GM12878 (cell line): ENCODE measurements at regions not wholly inside any gene's neighbourhood (a gene's known extent, or its start where the extent isn't known, plus 50 kb on each side); places are given as distances from the start of the nearest gene placed in this dataset.

Experiments
- ATAC-seq: fragments of 200-7000 bp; cut with Tn5 transposase; 3 replicates; pipeline ENCODE4 v1.9.1; 2020; ENCODE audit warnings: mild to moderate bottlenecking, moderate library complexity
- BruUV-seq: library from RNA; stranded (reverse); fragments of 400-500 nt; replicated peaks from 2 replicates; lab custom pipeline; 2021; lab: Mats Ljungman, UMichigan
- CTCF ChIA-PET: fragments of 300-600 bp; sonication (Branson Sonifier 250); formaldehyde crosslinking; extraction: SDS; loops from one replicate; lab custom pipeline; 2021; ENCODE audit warnings: inconsistent platforms; lab: Yijun Ruan, JAX
- POLR2A ChIA-PET: fragments of 350-600 bp; formaldehyde crosslinking; extraction: SDS; loops from one replicate; lab custom pipeline; 2021; ENCODE audit warnings: inconsistent platforms; lab: Charles Lee
- RAD21 ChIA-PET: fragments of 300-600 bp; sonication (Branson Sonifier 250); formaldehyde crosslinking; loops from one replicate; lab custom pipeline; 2023; ENCODE audit warnings: antibody characterized with exemption; ENCODE audit not compliant: unreplicated experiment; lab: Charles Lee
- SMC1A ChIA-PET: fragments of 300-600 bp; sonication (Branson Sonifier 250); formaldehyde crosslinking; loops from one replicate; lab custom pipeline; 2023; ENCODE audit not compliant: unreplicated experiment, uncharacterized antibody; lab: Charles Lee
- DNase-seq: peaks from one replicate; pipeline ENCODE4 v3.0.0-alpha.2; 2011; ENCODE audit warnings: low read depth, low spot score
- FAIRE-seq: peaks from 3 replicates; lab custom pipeline; 2011; peaks lifted over from hg19 to GRCh38; lab: Jason Lieb, UNC
- H2AFZ ChIP-seq: 2 replicates; pipeline ENCODE4 v1.6.0; 2011; ENCODE audit warnings: low read depth, low read length, control low read depth; ENCODE audit not compliant: control insufficient read depth
- H3K27ac ChIP-seq: 2 replicates; pipeline ENCODE4 v1.5.1; 2011; ENCODE audit warnings: control low read depth; ENCODE audit not compliant: control insufficient read depth, insufficient read depth
- H3K27me3 ChIP-seq, 2 experiments: replicated peaks in 1 of 2; 2 replicates each; pipeline versions ENCODE4 v1.6.0 to v1.6.1; 2011; ENCODE audit warnings: low read length in 1 of 2; ENCODE audit not compliant: control insufficient read depth in 2 of 2, insufficient read depth in 2 of 2
- H3K36me3 ChIP-seq, 2 experiments: 2 replicates each; pipeline ENCODE4 v1.5.1; 2011; ENCODE audit warnings: low read length in 1 of 2; ENCODE audit not compliant: control insufficient read depth in 2 of 2, insufficient read depth in 2 of 2
- H3K4me1 ChIP-seq: 2 replicates; pipeline ENCODE4 v1.6.1; 2011; ENCODE audit warnings: mild to moderate bottlenecking, low read length, moderate library complexity, mixed read lengths; ENCODE audit not compliant: control insufficient read depth, insufficient read depth
- H3K4me2 ChIP-seq: 2 replicates; pipeline ENCODE4 v1.6.0; 2011; ENCODE audit warnings: control low read depth; ENCODE audit not compliant: control insufficient read depth, insufficient read depth
- H3K4me3 ChIP-seq: fragments of 200-600 bp; sonication (generic); 2 replicates; pipeline ENCODE4 v1.5.1; 2016
- H3K79me2 ChIP-seq: 2 replicates; pipeline ENCODE4 v1.6.0; 2011; ENCODE audit warnings: low read length; ENCODE audit not compliant: control insufficient read depth, insufficient read depth
- H3K9ac ChIP-seq: 2 replicates; pipeline ENCODE4 v1.8.0; 2011; ENCODE audit warnings: low read length, control low read depth, mixed read lengths; ENCODE audit not compliant: control insufficient read depth, insufficient read depth
- H3K9me3 ChIP-seq: replicated peaks from 3 replicates; pipeline ENCODE4 v1.5.1; 2011; ENCODE audit warnings: mild to moderate bottlenecking, low read length; ENCODE audit not compliant: control insufficient read depth, insufficient read depth
- H4K20me1 ChIP-seq: 2 replicates; pipeline ENCODE4 v1.6.0; 2011; ENCODE audit not compliant: control insufficient read depth, insufficient read depth
- BCL3 ChIP-seq: IDR thresholded peaks from 2 replicates; pipeline ENCODE4 v1.6.1; 2011; ENCODE audit warnings: borderline replicate concordance, low read depth, mild to moderate bottlenecking, moderate library complexity, low read length; ENCODE audit not compliant: insufficient read depth, poor library complexity, severe bottlenecking
- CHD1 ChIP-seq: IDR thresholded peaks from 2 replicates; pipeline ENCODE4 v1.6.1; 2012; ENCODE audit warnings: low read depth, low read length, improper control_type of control experiment
- CHD4 ChIP-seq: fragments of 200-600 bp; sonication (generic); IDR thresholded peaks from 2 replicates; pipeline ENCODE4 v1.6.1; 2016; ENCODE audit warnings: mild to moderate bottlenecking
- E2F4 ChIP-seq: IDR thresholded peaks from 2 replicates; pipeline ENCODE4 v1.6.1; 2012; ENCODE audit warnings: low read depth, low read length, improper control_type of control experiment
- MAX ChIP-seq: IDR thresholded peaks from 2 replicates; pipeline ENCODE4 v1.6.1; 2012; ENCODE audit warnings: low read depth, low read length, improper control_type of control experiment
- RBBP5 ChIP-seq: fragments of 200-600 bp; sonication (generic); conservative IDR thresholded peaks from 2 replicates; pipeline ENCODE4 v1.6.1; 2016
- REST ChIP-seq: IDR thresholded peaks from 2 replicates; pipeline ENCODE4 v1.6.1; 2012; ENCODE audit warnings: mild to moderate bottlenecking, low read depth, low read length
- SUPT20H ChIP-seq: IDR thresholded peaks from 2 replicates; pipeline ENCODE4 v1.6.1; 2011; ENCODE audit warnings: low read depth, mild to moderate bottlenecking, low read length, moderate library complexity, borderline replicate concordance; ENCODE audit not compliant: control insufficient read depth
- WGBS: methylation state at CpG from one replicate; pipeline ENCODE4 v1.1.6; 2016; ENCODE audit warnings: low lambda C conversion rate; ENCODE audit not compliant: insufficient replicate concordance, insufficient coverage; ENCODE audit errors: missing lambda C conversion rate; 5-methylcytosine and 5-hydroxymethylcytosine counted together
- in situ Hi-C: fragments of 300-500 bp; cut with MboI; formaldehyde crosslinking; loops from 9 replicates; pipeline ENCODE4 v1.14.3; 2018; ENCODE audit warnings: mixed read lengths
- intact Hi-C: fragments of 100-400 bp; cut with micrococcal nuclease; formaldehyde crosslinking; loops from one replicate; pipeline ENCODE4 v1.14.2; 2022; ENCODE audit not compliant: unreplicated experiment

GRCh38 chr4:12445711-12446235 lies 1017.1 kb upstream of the HS3ST1 start:
- BruUV-seq, result no TSS peak
- Histone ChIP-seq H3K27me3 (no peaks in the 10 kb centered on the region), H3K79me2 (no peaks in the 10 kb centered on the region), H3K27ac (no peak overlapping the region), H4K20me1 (no peaks in the 10 kb centered on the region), H3K9me3 (no peaks in the 10 kb centered on the region), H3K4me2 (no peak overlapping the region), H3K4me1 (no peaks in the 10 kb centered on the region), H3K9ac (no peak overlapping the region), H2AFZ (no peak overlapping the region), H3K36me3 (no peaks in the 10 kb centered on the region), H3K4me3 (no peak overlapping the region)
- WGBS, result 11% methylated on average over 4 of the region's 4 CpGs
- FAIRE-seq (no peak), ATAC-seq (no peak), DNase-seq (no peak)
- POLR2A ChIA-PET, result no interaction called here
- RAD21 ChIA-PET, result no interaction called here
- SMC1A ChIA-PET, result no interaction called here
- no peak for TF ChIP-seq CHD4
- TF ChIP-seq CHD1, result no peak
- no peak for TF ChIP-seq RBBP5
- CTCF ChIA-PET, result no interaction called here
- in situ Hi-C loops, result no loop called here
- intact Hi-C loops, result no loop called here

- in situ Hi-C loops, result no loop called here
- 18% methylated on average over 5 of the region's 5 CpGs for WGBS
- H2AFZ ChIP-seq, result no peak overlapping the region
- no peak for TF ChIP-seq SUPT20H
- TF ChIP-seq REST, result no peak
- no peak for TF ChIP-seq MAX
- TF ChIP-seq E2F4, result no peak
- no peak for TF ChIP-seq BCL3
Measured at GRCh38 chr4:12439633-12440305, 1011.1 kb upstream of the HS3ST1 start.

More at GRCh38 chr4:12439633-12440305, 1011.1 kb upstream of the HS3ST1 start:
- Histone ChIP-seq H3K27ac (no peak overlapping the region), H3K4me3 (no peak overlapping the region), H3K4me1 (no peaks in the 10 kb centered on the region), H3K4me2 (no peak overlapping the region), H3K9ac (no peak overlapping the region), H3K9me3 (no peaks in the 10 kb centered on the region), H3K36me3 (no peaks in the 10 kb centered on the region), H4K20me1 (no peaks in the 10 kb centered on the region), H3K27me3 (no peaks in the 10 kb centered on the region), H3K79me2 (no peaks in the 10 kb centered on the region)
- SMC1A ChIA-PET, result no interaction called here
- POLR2A ChIA-PET, result no interaction called here
- CTCF ChIA-PET, result no interaction called here
- intact Hi-C loops, result no loop called here
- no peak for FAIRE-seq
- RAD21 ChIA-PET, result no interaction called here
- BruUV-seq, result no TSS peak
- ATAC-seq, result no peak
- no peak for DNase-seq
